Thyroid gland (tissue), 4 donors: ENCODE measurements at regions not wholly inside any gene's neighbourhood (a gene's known extent, or its start where the extent isn't known, plus 50 kb on each side); places are given as distances from the start of the nearest gene placed in this dataset.

Experiments used
- CTCF ChIP-seq, 6 experiments: fragments of 200-600 bp in 3 of 6; fragments of 450-650 bp in 3 of 6; sonication (generic) in 3 of 6; IDR thresholded peaks; one replicate each; pipeline ENCODE4 v1.5.1; 2016 to 2019; ENCODE audit warnings: antibody characterized with exemption in 6 of 6, mild to moderate bottlenecking in 2 of 6, inconsistent platforms in 1 of 6, moderate library complexity in 1 of 6
- POLR2A ChIP-seq, 2 donors: fragments of 450-650 bp; IDR thresholded peaks; one replicate each; pipeline ENCODE4 v1.6.1; 2017; ENCODE audit warnings: antibody characterized with exemption in 2 of 2, mild to moderate bottlenecking in 2 of 2, moderate library complexity in 1 of 2

GRCh38 chr1:209105701-209106100, 477.8 kb upstream of the CAMK1G start:
- TF ChIP-seq CTCF (IDR thresholded peaks at IDR 0.05) (no peak), POLR2A (IDR thresholded peaks at IDR 0.05) (no peak)
